Activated T-cell treated with anti-CD3 and anti-CD28 coated beads, Interleukin-2, amount 50 U/mL, for 72 hours (primary cell): ENCODE measurements at regions not wholly inside any gene's neighbourhood (a gene's known extent, or its start where the extent isn't known, plus 50 kb on each side); places are given as distances from the start of the nearest gene placed in this dataset.

Source experiments
- ATAC-seq, 2 donors: fragments of 150-1000 bp; cut with Tn5 transposase; replicated peaks in 1 of 2; 2 replicates each; pipeline ENCODE4 v1.10.0; 2021; ENCODE audit warnings: moderate library complexity in 2 of 2, mild to moderate bottlenecking in 1 of 2
- DNase-seq, 2 donors: peaks; one replicate each; pipeline ENCODE4 v3.0.0; 2021 to 2022; ENCODE audit warnings: mixed read lengths in 1 of 2
- H3K27ac Mint-ChIP-seq: one replicate; pipeline ENCODE4 v1.8.0; 2022; ENCODE audit warnings: mild to moderate bottlenecking, moderate library complexity, mixed read lengths
- H3K27me3 Mint-ChIP-seq: one replicate; pipeline ENCODE4 v1.8.0; 2022; ENCODE audit warnings: low read depth, mixed read lengths
- H3K36me3 Mint-ChIP-seq, 2 donors: one replicate each; pipeline ENCODE4 v1.8.0; 2022; ENCODE audit warnings: mixed read lengths in 2 of 2, mild to moderate bottlenecking in 1 of 2; ENCODE audit not compliant: insufficient read depth in 2 of 2
- H3K4me1 Mint-ChIP-seq: one replicate; pipeline ENCODE4 v1.8.0; 2022; ENCODE audit warnings: low read depth, mixed read lengths
- H3K4me3 Mint-ChIP-seq, 2 donors: one replicate each; pipeline ENCODE4 v1.8.0; 2022; ENCODE audit warnings: mild to moderate bottlenecking in 2 of 2, mixed read lengths in 2 of 2, moderate library complexity in 2 of 2
- H3K9me3 Mint-ChIP-seq, 2 donors: one replicate each; pipeline ENCODE4 v1.8.0; 2022; ENCODE audit warnings: mixed read lengths in 2 of 2

GRCh38 chr1:234988536-234988935 lies 140.1 kb downstream of the TOMM20 start:
- H3K27me3 Mint-ChIP-seq: no peaks in the 10 kb centered on the region
- peak overlapping the region; percentile 4 to 53 for H3K4me3 Mint-ChIP-seq
- H3K4me1 Mint-ChIP-seq: peaks cover 84% of the 10 kb centered on the region
- H3K9me3 Mint-ChIP-seq: peaks cover 2% of the 10 kb centered on the region in 2 donors
- peaks cover 7 to 13% of the 10 kb centered on the region in 2 donors for H3K36me3 Mint-ChIP-seq
- ATAC-seq: no peak
- H3K27ac Mint-ChIP-seq: peak overlapping the region; percentile 88
- no peak for DNase-seq

GRCh38 chr1:234988155-234988517 lies 140.5 kb downstream of the TOMM20 start:
- no peak for ATAC-seq
- peaks cover 88% of the 10 kb centered on the region for H3K4me1 Mint-ChIP-seq
- DNase-seq: no peak
- peaks cover 7 to 13% of the 10 kb centered on the region in 2 donors for H3K36me3 Mint-ChIP-seq
- no peaks in the 10 kb centered on the region for H3K27me3 Mint-ChIP-seq
- H3K9me3 Mint-ChIP-seq: peaks cover 2% of the 10 kb centered on the region in 2 donors
- H3K4me3 Mint-ChIP-seq: peak overlapping the region; percentile 53 to 69
- H3K27ac Mint-ChIP-seq: peak overlapping the region; percentile 88

GRCh38 chr1:234987415-234988154 lies 141.1 kb downstream of the TOMM20 start:
- DNase-seq (no peak), ATAC-seq (peak; percentile 14 to 19)
- peaks cover 7 to 13% of the 10 kb centered on the region in 2 donors for H3K36me3 Mint-ChIP-seq
- H3K4me3 Mint-ChIP-seq: peak overlapping the region; percentile 53 to 69
- no peaks in the 10 kb centered on the region for H3K27me3 Mint-ChIP-seq
- peaks cover 2% of the 10 kb centered on the region in 2 donors for H3K9me3 Mint-ChIP-seq
- peak overlapping the region; percentile 88 for H3K27ac Mint-ChIP-seq
- peaks cover 85% of the 10 kb centered on the region for H3K4me1 Mint-ChIP-seq

- Mint-ChIP-seq H3K36me3 (peaks cover 7 to 13% of the 10 kb centered on the region in 2 donors), H3K4me1 (peaks cover 83% of the 10 kb centered on the region), H3K27ac (peak overlapping the region; percentile 88), H3K27me3 (no peaks in the 10 kb centered on the region), H3K4me3 (peak overlapping the region; percentile 53 to 69), H3K9me3 (peaks cover 2% of the 10 kb centered on the region in 2 donors)
- ATAC-seq (no peak), DNase-seq (no peak)
Measured at GRCh38 chr1:234986750-234987414, 141.8 kb downstream of the TOMM20 start.

- Mint-ChIP-seq H3K4me3 (no peak overlapping the region), H3K4me1 (peaks cover 82% of the 10 kb centered on the region), H3K27ac (peak overlapping the region; percentile 54)
Measured at GRCh38 chr1:234985516-234986294, 142.9 kb downstream of the TOMM20 start.

GRCh38 chr1:234985007-234985370 lies 143.6 kb downstream of the TOMM20 start:
- ATAC-seq (no peak), DNase-seq (no peak)
- Mint-ChIP-seq H3K27me3 (no peaks in the 10 kb centered on the region), H3K9me3 (no peaks in the 10 kb centered on the region), H3K27ac (no peak overlapping the region), H3K4me3 (peak overlapping the region in 1 of 2 donors; percentile 12), H3K36me3 (peaks cover 5 to 12% of the 10 kb centered on the region in 2 donors), H3K4me1 (peaks cover 82% of the 10 kb centered on the region)

More at GRCh38 chr1:234985516-234986294, 142.9 kb downstream of the TOMM20 start:
- Mint-ChIP-seq H3K36me3 (peaks cover 5 to 7% of the 10 kb centered on the region in 2 donors), H3K9me3 (no peaks in the 10 kb centered on the region), H3K27me3 (no peaks in the 10 kb centered on the region)
- DNase-seq (no peak), ATAC-seq (no peak)

GRCh38 chr1:234983564-234984238 lies 144.9 kb downstream of the TOMM20 start:
- DNase-seq: no peak
- Mint-ChIP-seq H3K27ac (no peak overlapping the region), H3K36me3 (peaks cover 7 to 13% of the 10 kb centered on the region in 2 donors), H3K4me1 (peaks cover 82% of the 10 kb centered on the region), H3K9me3 (no peaks in the 10 kb centered on the region), H3K27me3 (no peaks in the 10 kb centered on the region), H3K4me3 (no peak overlapping the region)
- ATAC-seq: no peak

GRCh38 chr1:234981758-234982157 lies 146.9 kb downstream of the TOMM20 start:
- no peaks in the 10 kb centered on the region for H3K27me3 Mint-ChIP-seq
- peak overlapping the region; percentile 90 to 95 for H3K4me3 Mint-ChIP-seq
- H3K9me3 Mint-ChIP-seq: no peaks in the 10 kb centered on the region
- peak overlapping the region; percentile 89 for H3K27ac Mint-ChIP-seq
- H3K36me3 Mint-ChIP-seq: peaks cover 5 to 12% of the 10 kb centered on the region in 2 donors
- DNase-seq (no peak), ATAC-seq (no peak)
- peaks cover 82% of the 10 kb centered on the region for H3K4me1 Mint-ChIP-seq

- Mint-ChIP-seq H3K4me3 (peak overlapping the region; percentile 90 to 95), H3K4me1 (peaks cover 85% of the 10 kb centered on the region), H3K27ac (peak overlapping the region; percentile 89), H3K36me3 (peaks cover 5 to 15% of the 10 kb centered on the region in 2 donors), H3K9me3 (peaks cover 0 to 1% of the 10 kb centered on the region in 2 donors), H3K27me3 (no peaks in the 10 kb centered on the region)
- DNase-seq (peak; percentile 86 to 90), ATAC-seq (peak; percentile 84 to 88)
Measured at GRCh38 chr1:234980645-234981396, 147.8 kb downstream of the TOMM20 start.

- peaks cover 0 to 4% of the 10 kb centered on the region in 2 donors for H3K9me3 Mint-ChIP-seq
- no peaks in the 10 kb centered on the region for H3K27me3 Mint-ChIP-seq
Measured at GRCh38 chr1:234980291-234980644, 148.4 kb downstream of the TOMM20 start.

GRCh38 chr1:234979296-234980279 lies 149.0 kb downstream of the TOMM20 start:
- no peaks in the 10 kb centered on the region for H3K27me3 Mint-ChIP-seq
- ATAC-seq (no peak), DNase-seq (no peak)
- peak overlapping the region; percentile 90 to 95 for H3K4me3 Mint-ChIP-seq
- H3K27ac Mint-ChIP-seq: peak overlapping the region; percentile 89
- H3K4me1 Mint-ChIP-seq: peaks cover 86% of the 10 kb centered on the region
- H3K36me3 Mint-ChIP-seq: peaks cover 8 to 16% of the 10 kb centered on the region in 2 donors
- H3K9me3 Mint-ChIP-seq: peaks cover 0 to 4% of the 10 kb centered on the region in 2 donors

More at GRCh38 chr1:234980291-234980644, 148.4 kb downstream of the TOMM20 start:
- peak overlapping the region; percentile 89 for H3K27ac Mint-ChIP-seq
- peaks cover 85% of the 10 kb centered on the region for H3K4me1 Mint-ChIP-seq
- peaks cover 8 to 16% of the 10 kb centered on the region in 2 donors for H3K36me3 Mint-ChIP-seq
- H3K4me3 Mint-ChIP-seq: peak overlapping the region; percentile 90 to 95
- DNase-seq (no peak), ATAC-seq (no peak)
